ENCODE measurements at regions not wholly inside any gene's neighbourhood (a gene's known extent, or its start where the extent isn't known, plus 50 kb on each side); places are given as distances from the start of the nearest gene placed in this dataset.

DNA sequence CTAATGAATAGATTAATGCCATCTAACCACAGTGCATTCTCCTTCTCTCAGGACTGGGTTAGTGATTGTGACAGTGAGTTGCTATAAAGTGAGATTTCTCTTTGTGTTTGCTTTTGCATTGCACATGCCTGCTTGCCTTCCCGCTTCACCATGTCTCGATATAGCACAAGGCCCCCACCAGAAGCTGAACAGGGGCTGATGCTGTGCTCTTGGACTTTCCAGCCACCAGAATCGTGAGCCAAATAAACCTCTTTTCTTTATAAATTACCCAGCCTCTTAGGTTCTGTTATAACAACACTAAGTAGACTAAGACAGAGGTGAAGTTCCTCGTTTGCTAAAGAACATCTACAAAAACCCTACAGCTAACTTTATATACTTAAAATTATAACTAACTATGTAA is 173.0 kb downstream of the KIF26A start:
- peaks cover 5% of the 10 kb centered on the region for H3K9me3 Mint-ChIP-seq (ENCODE audit: low read depth)
- H3K4me3 Mint-ChIP-seq (ENCODE audit: low read depth): no peak overlapping the region
- no peaks in the 10 kb centered on the region for H3K4me1 Mint-ChIP-seq (ENCODE audit: low read depth)
- no peak overlapping the region for H3K27ac Mint-ChIP-seq
- peaks cover 18% of the 10 kb centered on the region for H3K27me3 Mint-ChIP-seq
- TF ChIP-seq, protein P1, sequence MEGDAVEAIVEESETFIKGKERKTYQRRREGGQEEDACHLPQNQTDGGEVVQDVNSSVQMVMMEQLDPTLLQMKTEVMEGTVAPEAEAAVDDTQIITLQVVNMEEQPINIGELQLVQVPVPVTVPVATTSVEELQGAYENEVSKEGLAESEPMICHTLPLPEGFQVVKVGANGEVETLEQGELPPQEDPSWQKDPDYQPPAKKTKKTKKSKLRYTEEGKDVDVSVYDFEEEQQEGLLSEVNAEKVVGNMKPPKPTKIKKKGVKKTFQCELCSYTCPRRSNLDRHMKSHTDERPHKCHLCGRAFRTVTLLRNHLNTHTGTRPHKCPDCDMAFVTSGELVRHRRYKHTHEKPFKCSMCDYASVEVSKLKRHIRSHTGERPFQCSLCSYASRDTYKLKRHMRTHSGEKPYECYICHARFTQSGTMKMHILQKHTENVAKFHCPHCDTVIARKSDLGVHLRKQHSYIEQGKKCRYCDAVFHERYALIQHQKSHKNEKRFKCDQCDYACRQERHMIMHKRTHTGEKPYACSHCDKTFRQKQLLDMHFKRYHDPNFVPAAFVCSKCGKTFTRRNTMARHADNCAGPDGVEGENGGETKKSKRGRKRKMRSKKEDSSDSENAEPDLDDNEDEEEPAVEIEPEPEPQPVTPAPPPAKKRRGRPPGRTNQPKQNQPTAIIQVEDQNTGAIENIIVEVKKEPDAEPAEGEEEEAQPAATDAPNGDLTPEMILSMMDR (IDR thresholded peaks at IDR 0.05; ENCODE audit: unreplicated experiment): no peak
- H3K36me3 Mint-ChIP-seq (ENCODE audit: insufficient read depth): no peaks in the 10 kb centered on the region
- no peak for DNase-seq (ENCODE audit: low spot score, unreplicated experiment)

DNA sequence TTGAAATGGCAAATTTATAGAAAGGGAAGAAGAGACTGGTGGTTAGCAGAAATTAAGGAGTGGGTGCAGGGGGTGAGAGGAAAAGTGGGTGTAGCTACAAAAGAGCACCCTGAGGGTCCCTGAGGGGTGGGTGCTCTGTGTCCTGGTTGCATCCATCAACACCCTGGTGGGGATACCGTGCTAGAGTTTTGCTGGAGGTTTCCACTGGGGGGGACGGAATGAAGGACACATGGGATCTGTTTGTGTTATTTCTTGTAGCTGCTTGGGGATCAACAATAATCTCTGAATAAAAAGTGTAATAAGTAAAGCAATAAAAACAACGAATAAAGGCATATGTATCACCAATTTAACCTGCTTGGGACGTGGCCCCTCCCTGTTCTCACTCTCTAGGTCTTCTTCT is 175.3 kb downstream of the KIF26A start:
- H3K4me3 Mint-ChIP-seq (ENCODE audit: low read depth): no peak overlapping the region
- H3K27me3 Mint-ChIP-seq: peaks cover 22% of the 10 kb centered on the region
- H3K27ac Mint-ChIP-seq: no peak overlapping the region
- no peaks in the 10 kb centered on the region for H3K36me3 Mint-ChIP-seq (ENCODE audit: insufficient read depth)
- H3K9me3 Mint-ChIP-seq (ENCODE audit: low read depth): peaks cover 5% of the 10 kb centered on the region
- no peak for DNase-seq (ENCODE audit: low spot score, unreplicated experiment)
- no peaks in the 10 kb centered on the region for H3K4me1 Mint-ChIP-seq (ENCODE audit: low read depth)
- TF ChIP-seq, protein P1 (IDR thresholded peaks at IDR 0.05; ENCODE audit: unreplicated experiment): no peak

DNA sequence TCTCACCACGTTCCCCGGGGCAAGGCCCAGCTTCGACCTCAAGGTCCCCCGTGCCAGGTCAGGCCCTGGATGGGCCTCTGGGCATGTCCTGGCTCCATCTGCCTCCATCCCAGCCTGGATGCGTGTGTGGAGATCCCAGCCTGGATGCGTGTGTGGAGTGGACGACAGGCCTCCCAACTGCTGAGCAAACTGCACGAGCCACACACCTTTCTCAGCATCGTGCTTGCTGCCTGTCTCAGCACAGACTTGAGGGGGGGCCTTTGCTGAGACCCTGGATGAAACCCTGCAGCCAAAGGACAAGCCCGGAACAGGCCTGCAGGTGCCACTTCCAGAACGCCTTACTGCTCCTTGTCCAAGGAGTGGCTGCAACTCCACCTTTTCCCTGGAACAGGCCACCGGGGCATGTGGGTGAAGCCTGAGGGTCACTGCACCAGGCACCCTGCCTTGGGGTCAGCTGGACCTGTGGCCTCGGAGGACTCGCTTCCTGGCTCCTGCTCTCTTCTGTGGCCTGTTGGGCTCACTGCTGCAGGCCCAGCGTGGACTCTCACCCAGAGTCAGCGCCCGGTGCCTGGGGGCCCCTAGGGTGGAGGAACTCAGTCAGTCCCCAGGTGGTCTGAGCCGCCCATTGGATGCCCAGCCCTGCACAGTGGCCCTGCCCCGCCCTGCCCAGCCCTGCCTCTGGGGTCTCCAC is 176.0 kb downstream of the KIF26A start:
- TF ChIP-seq, protein P1 (IDR thresholded peaks at IDR 0.05; ENCODE audit: unreplicated experiment): no peak
- no peak for DNase-seq (ENCODE audit: low spot score, unreplicated experiment)
- no peak overlapping the region for H3K27ac Mint-ChIP-seq
- peaks cover 5% of the 10 kb centered on the region for H3K9me3 Mint-ChIP-seq (ENCODE audit: low read depth)
- peaks cover 22% of the 10 kb centered on the region for H3K27me3 Mint-ChIP-seq
- no peak overlapping the region for H3K4me3 Mint-ChIP-seq (ENCODE audit: low read depth)
- H3K4me1 Mint-ChIP-seq (ENCODE audit: low read depth): no peaks in the 10 kb centered on the region
- no peaks in the 10 kb centered on the region for H3K36me3 Mint-ChIP-seq (ENCODE audit: insufficient read depth)

DNA sequence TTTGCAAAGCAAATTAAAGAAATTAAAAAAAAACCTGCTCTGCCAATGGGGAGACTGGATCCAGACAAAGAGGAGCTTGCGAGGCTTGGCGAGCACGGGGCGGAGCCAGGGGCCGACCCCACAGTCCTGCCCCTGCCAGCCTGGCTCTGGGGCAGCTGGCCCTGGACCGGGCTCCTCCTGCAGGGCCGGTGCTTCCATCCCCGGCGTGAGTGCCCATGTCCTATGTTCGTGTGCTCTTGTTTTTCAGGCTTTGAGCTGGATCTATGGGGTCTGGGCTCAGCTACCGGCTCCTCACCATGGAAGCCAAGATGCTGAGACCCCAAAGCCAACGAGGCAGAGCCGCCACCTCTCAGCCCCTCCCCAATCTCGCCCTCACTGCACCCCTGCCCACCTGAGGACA is 176.8 kb downstream of the KIF26A start:
- TF ChIP-seq, protein P1 (IDR thresholded peaks at IDR 0.05; ENCODE audit: unreplicated experiment): no peak
- DNase-seq (ENCODE audit: low spot score, unreplicated experiment): no peak
- H3K4me3 Mint-ChIP-seq (ENCODE audit: low read depth): no peak overlapping the region
- H3K36me3 Mint-ChIP-seq (ENCODE audit: insufficient read depth): no peaks in the 10 kb centered on the region
- peaks cover 5% of the 10 kb centered on the region for H3K9me3 Mint-ChIP-seq (ENCODE audit: low read depth)
- H3K4me1 Mint-ChIP-seq (ENCODE audit: low read depth): no peaks in the 10 kb centered on the region
- H3K27ac Mint-ChIP-seq: no peak overlapping the region
- peaks cover 22% of the 10 kb centered on the region for H3K27me3 Mint-ChIP-seq

DNA sequence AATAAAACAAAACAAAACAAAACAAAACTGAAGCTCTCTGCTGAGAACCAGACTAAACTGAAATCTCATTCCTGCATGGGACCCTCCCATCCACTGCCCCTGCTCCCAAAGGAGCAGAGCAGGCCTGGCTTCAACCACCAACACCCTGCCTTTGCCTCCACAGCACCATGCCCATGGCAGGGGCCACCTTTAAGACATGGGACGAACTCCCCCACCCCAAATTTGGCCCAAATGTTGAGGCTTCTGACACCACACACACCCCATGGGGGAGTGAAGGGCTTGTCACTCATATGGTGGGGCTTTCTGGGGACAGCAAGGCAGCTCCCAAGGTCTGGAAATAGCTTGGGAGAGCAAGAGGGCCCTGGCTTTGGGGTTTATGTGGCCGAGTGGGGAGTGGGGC is 177.2 kb downstream of the KIF26A start:
- DNase-seq (ENCODE audit: low spot score, unreplicated experiment): no peak
- Mint-ChIP-seq H3K27ac (no peak overlapping the region), H3K27me3 (peaks cover 22% of the 10 kb centered on the region), H3K9me3 (ENCODE audit: low read depth) (peaks cover 5% of the 10 kb centered on the region), H3K36me3 (ENCODE audit: insufficient read depth) (no peaks in the 10 kb centered on the region), H3K4me1 (ENCODE audit: low read depth) (no peaks in the 10 kb centered on the region), H3K4me3 (ENCODE audit: low read depth) (no peak overlapping the region)
- TF ChIP-seq, protein P1 (IDR thresholded peaks at IDR 0.05; ENCODE audit: unreplicated experiment): no peak
